Tibial nerve (tissue), 4 donors: ENCODE measurements at regions not wholly inside any gene's neighbourhood (a gene's known extent, or its start where the extent isn't known, plus 50 kb on each side); places are given as distances from the start of the nearest gene placed in this dataset.

Experiments used
- DNase-seq, 2 donors: peaks; one replicate each; pipeline ENCODE4 v3.0.0-alpha.2; 2019; ENCODE audit warnings: low spot score in 2 of 2
- H3K27ac ChIP-seq, 4 donors: fragments of 200-600 bp; sonication (generic) in 3 of 4; one replicate each; pipeline ENCODE4 v1.5.1; 2017 to 2019; ENCODE audit warnings: mild to moderate bottlenecking in 1 of 4
- H3K27me3 ChIP-seq, 2 donors: fragments of 200-600 bp; sonication (generic) in 1 of 2; one replicate each; pipeline versions ENCODE4 v1.5.1 to v1.6.0; 2017 to 2019
- H3K36me3 ChIP-seq, 3 donors: fragments of 200-600 bp; sonication (generic); one replicate each; pipeline ENCODE4 v1.5.1; 2018 to 2019
- H3K4me1 ChIP-seq, 4 donors: fragments of 200-600 bp; sonication (generic) in 3 of 4; one replicate each; pipeline ENCODE4 v1.5.1; 2017 to 2019
- H3K4me3 ChIP-seq, 4 donors: fragments of 200-600 bp; sonication (generic) in 3 of 4; one replicate each; pipeline ENCODE4 v1.5.1; 2017 to 2019; ENCODE audit warnings: mild to moderate bottlenecking in 1 of 4, moderate library complexity in 1 of 4
- H3K9me3 ChIP-seq, 4 donors: fragments of 200-600 bp; sonication (generic) in 3 of 4; one replicate each; pipeline ENCODE4 v1.5.1; 2017 to 2019
- CTCF ChIP-seq, 5 experiments: fragments of 200-600 bp in 3 of 5; fragments of 450-650 bp in 2 of 5; sonication (generic) in 3 of 5; IDR thresholded peaks; one replicate each; pipeline ENCODE4 v1.5.1; 2016 to 2019; ENCODE audit warnings: antibody characterized with exemption in 5 of 5, mild to moderate bottlenecking in 3 of 5, moderate library complexity in 2 of 5
- EP300 ChIP-seq, 2 donors: sonication (generic); formaldehyde crosslinking; IDR thresholded peaks; one replicate each; pipeline ENCODE4 v1.6.1; 2017; ENCODE audit warnings: antibody characterized with exemption in 2 of 2, mild to moderate bottlenecking in 1 of 2
- POLR2A ChIP-seq, 2 donors: fragments of 450-650 bp; IDR thresholded peaks; one replicate each; pipeline ENCODE4 v1.6.1; 2017; ENCODE audit warnings: antibody characterized with exemption in 2 of 2, mild to moderate bottlenecking in 2 of 2, moderate library complexity in 2 of 2
- WGBS, 2 donors: methylation state at CpG; one replicate each; pipeline ENCODE4 v1.1.5; 2018; 5-methylcytosine and 5-hydroxymethylcytosine counted together

GRCh38 chr13:90413548-90413947, 933.9 kb upstream of the MIR17HG start:
- Histone ChIP-seq H3K36me3 (no peaks in the 10 kb centered on the region), H3K4me1 (peaks cover 0 to 6% (median 0%) of the 10 kb centered on the region in 4 donors), H3K27ac (no peak overlapping the region), H3K4me3 (no peak overlapping the region), H3K27me3 (no peaks in the 10 kb centered on the region), H3K9me3 (no peaks in the 10 kb centered on the region)
- DNase-seq, result no peak
- TF ChIP-seq EP300 (IDR thresholded peaks at IDR 0.05) (no peak), POLR2A (IDR thresholded peaks at IDR 0.05) (no peak), CTCF (IDR thresholded peaks at IDR 0.05) (no peak)
- 0% methylated on average over 1 of the region's 1 CpG for WGBS, 2 donors

DNA sequence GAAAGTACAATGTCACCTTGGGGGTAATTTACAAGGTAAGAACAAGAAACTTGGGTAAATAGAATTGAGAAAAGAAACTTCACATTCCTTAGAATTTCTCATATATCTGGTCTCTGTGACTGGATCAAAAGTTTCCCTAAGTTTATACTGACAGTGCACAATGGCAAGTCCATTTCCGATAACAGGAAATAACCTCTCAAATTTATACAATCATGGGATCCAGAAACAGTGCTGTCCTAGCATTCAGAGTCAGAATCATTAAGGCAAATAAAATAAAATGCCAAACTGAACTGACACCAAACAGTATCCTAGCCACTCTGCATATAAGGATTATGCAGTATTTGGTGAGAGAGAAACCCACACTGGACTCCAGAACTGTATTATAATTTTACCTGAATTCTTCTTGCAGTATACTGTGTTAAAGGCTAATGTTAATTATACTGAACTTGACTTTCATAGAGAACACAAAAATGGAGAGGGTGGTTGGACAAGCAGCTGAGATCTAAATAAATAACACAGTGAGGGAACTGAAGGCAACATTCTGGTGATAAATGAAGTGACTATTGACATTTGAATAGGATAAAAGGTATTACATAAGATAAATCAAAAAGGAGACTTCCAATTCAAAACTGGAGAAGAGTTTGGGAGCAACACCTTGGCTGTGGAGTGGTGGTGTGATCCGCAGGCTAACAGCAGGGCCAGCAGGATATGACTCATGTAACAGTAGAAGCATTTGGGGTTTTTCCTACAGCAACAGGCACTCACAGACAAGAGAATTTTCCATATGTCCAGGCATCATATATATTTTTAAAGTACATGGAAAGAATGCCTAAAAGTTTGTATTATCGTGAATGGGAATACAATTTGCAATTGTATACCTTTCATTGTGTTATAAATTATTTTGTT, 932.5 kb upstream of the MIR17HG start:
- H3K4me1 ChIP-seq, result peaks cover 0 to 6% (median 0%) of the 10 kb centered on the region in 4 donors
- no peaks in the 10 kb centered on the region for H3K36me3 ChIP-seq
- H3K4me3 ChIP-seq, result no peak overlapping the region
- no peaks in the 10 kb centered on the region for H3K9me3 ChIP-seq
- TF ChIP-seq CTCF (IDR thresholded peaks at IDR 0.05) (no peak), POLR2A (IDR thresholded peaks at IDR 0.05) (no peak), EP300 (IDR thresholded peaks at IDR 0.05) (no peak)
- H3K27ac ChIP-seq, result no peak overlapping the region
- no peak for DNase-seq
- WGBS, 2 donors, result 82 to 85% methylated on average over 3 of the region's 3 CpGs
- H3K27me3 ChIP-seq, result no peaks in the 10 kb centered on the region

DNA sequence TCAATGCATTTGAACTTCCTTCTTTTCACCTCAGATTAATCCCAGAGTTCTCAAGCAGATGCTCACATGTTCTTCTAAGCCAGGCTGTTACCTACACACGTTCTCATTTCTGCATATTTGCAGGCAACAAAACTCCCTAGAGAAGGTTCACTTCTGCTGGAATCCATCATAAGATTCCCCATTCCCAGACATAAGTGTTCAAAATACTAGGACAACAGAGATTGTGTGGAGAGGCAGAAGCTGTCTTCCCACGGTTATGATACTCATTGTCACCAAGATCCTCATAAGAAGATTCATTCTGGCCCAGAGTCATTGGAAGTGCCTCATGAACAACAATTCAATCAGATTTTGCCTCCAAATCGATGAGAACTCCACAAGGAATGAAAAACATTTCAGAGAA, 931.6 kb upstream of the MIR17HG start:
- Histone ChIP-seq H3K36me3 (no peaks in the 10 kb centered on the region), H3K9me3 (no peaks in the 10 kb centered on the region), H3K4me1 (peaks cover 0 to 6% (median 0%) of the 10 kb centered on the region in 4 donors), H3K4me3 (no peak overlapping the region), H3K27ac (no peak overlapping the region), H3K27me3 (no peaks in the 10 kb centered on the region)
- WGBS, 2 donors, result 67 to 70% methylated on average over 3 of the region's 3 CpGs
- TF ChIP-seq CTCF (IDR thresholded peaks at IDR 0.05), result no peak
- TF ChIP-seq POLR2A (IDR thresholded peaks at IDR 0.05), result no peak
- TF ChIP-seq EP300 (IDR thresholded peaks at IDR 0.05), result no peak
- DNase-seq, result no peak

DNA sequence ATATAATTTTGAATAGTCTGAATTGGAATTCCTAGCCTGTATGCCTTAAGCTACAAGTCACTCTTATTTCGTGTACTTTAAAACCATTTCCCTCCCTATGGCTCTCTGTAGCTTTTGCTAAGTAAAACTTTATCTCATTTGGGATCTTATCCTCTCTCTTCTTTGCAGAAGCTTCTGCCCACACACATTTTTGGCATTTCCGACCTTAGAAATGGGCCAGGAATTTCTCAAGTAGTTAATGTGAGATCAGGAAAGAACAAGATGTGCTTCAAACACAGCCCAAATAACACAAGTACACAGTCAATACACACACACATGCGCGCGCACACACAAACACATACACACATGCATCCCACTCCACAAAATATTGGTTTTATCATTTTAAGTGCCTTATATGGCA, 931.0 kb upstream of the MIR17HG start:
- WGBS, 2 donors, result 63 to 65% methylated on average over 5 of the region's 5 CpGs
- Histone ChIP-seq H3K4me1 (peaks cover 0 to 6% (median 0%) of the 10 kb centered on the region in 4 donors), H3K27ac (no peak overlapping the region), H3K27me3 (no peaks in the 10 kb centered on the region), H3K36me3 (no peaks in the 10 kb centered on the region), H3K4me3 (no peak overlapping the region), H3K9me3 (no peaks in the 10 kb centered on the region)
- peak in 1 of 2 donors; percentile 7 for DNase-seq
- TF ChIP-seq CTCF (IDR thresholded peaks at IDR 0.05), result no peak
- no peak for TF ChIP-seq EP300 (IDR thresholded peaks at IDR 0.05)
- TF ChIP-seq POLR2A (IDR thresholded peaks at IDR 0.05), result no peak

DNA sequence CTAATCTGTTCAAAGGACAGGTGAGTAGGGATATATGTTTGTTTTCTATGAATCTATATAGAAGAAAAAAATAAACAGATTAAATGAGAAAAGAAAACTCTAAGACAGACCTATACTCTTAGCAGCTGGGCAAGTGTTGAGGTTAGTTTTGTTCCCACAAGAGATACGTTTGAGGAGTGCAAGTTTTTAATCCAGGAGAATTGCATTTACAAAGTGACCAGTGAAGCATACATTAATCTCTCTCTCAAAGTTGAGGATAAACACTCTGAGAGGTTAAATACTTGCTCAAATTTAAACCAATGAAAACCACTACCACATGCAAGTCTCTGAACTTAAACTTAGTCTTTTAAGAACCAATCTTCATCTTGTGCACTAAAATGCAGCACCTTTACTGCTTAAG, 930.5 kb upstream of the MIR17HG start:
- Histone ChIP-seq H3K27ac (no peak overlapping the region), H3K9me3 (no peaks in the 10 kb centered on the region), H3K4me3 (no peak overlapping the region), H3K4me1 (peaks cover 0 to 6% (median 0%) of the 10 kb centered on the region in 4 donors), H3K27me3 (no peaks in the 10 kb centered on the region), H3K36me3 (no peaks in the 10 kb centered on the region)
- TF ChIP-seq POLR2A (IDR thresholded peaks at IDR 0.05) (no peak), EP300 (IDR thresholded peaks at IDR 0.05) (no peak)
- 91 to 93% methylated on average over 1 of the region's 1 CpG for WGBS, 2 donors
- DNase-seq, result no peak
